GM12873 (cell line): ENCODE measurements at regions not wholly inside any gene's neighbourhood (a gene's known extent, or its start where the extent isn't known, plus 50 kb on each side); places are given as distances from the start of the nearest gene placed in this dataset.

Experiments used
- TF ChIP-seq, protein P1 (sequence below): IDR thresholded peaks from 2 replicates; pipeline ENCODE4 v1.5.1; 2012; ENCODE audit warnings: low read depth, mild to moderate bottlenecking, moderate library complexity, low read length, control low read depth; ENCODE audit not compliant: insufficient read depth; ENCODE audit errors: missing control alignments

DNA sequence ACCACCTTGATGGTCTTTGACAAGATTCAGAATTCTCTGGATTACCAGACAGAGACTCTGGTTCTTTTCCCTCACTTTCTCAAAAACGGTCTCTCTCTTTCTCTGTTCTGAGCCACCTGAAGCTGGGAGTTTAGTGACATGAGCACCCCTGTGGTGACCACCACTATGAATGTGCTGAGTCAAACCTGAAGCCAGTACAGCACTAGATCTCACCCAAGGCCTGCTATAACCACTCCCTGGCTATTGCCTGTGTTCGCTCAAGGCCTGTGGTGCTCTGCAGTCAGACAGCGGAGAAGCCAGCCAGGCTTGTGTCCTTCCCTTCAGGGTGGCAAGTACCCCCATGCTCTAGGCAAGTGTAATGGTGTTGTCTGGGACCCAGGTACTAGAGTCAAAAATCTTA is 828.9 kb upstream of the NXPH2 start:
- TF ChIP-seq, protein P1, sequence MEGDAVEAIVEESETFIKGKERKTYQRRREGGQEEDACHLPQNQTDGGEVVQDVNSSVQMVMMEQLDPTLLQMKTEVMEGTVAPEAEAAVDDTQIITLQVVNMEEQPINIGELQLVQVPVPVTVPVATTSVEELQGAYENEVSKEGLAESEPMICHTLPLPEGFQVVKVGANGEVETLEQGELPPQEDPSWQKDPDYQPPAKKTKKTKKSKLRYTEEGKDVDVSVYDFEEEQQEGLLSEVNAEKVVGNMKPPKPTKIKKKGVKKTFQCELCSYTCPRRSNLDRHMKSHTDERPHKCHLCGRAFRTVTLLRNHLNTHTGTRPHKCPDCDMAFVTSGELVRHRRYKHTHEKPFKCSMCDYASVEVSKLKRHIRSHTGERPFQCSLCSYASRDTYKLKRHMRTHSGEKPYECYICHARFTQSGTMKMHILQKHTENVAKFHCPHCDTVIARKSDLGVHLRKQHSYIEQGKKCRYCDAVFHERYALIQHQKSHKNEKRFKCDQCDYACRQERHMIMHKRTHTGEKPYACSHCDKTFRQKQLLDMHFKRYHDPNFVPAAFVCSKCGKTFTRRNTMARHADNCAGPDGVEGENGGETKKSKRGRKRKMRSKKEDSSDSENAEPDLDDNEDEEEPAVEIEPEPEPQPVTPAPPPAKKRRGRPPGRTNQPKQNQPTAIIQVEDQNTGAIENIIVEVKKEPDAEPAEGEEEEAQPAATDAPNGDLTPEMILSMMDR, result no peak

DNA sequence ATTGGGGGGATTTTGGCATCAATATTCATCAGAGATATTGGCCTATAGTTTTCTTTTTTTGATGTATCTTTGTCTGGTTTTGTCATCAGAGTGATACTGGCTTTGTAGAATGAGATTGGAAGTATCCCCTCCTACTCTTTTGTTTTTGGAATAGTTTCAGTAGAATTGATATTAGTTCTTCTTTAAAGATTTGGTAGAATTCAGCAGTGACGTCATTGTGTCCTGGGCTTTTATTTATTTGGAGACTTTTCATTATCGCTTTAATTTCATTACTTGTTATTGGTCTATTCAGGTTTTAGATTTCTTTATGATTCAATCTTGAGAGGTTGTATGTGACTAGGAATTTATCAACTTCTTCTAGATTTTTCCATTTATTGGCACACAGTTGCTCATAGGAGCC is 825.5 kb upstream of the NXPH2 start:
- TF ChIP-seq, protein P1, result no peak

DNA sequence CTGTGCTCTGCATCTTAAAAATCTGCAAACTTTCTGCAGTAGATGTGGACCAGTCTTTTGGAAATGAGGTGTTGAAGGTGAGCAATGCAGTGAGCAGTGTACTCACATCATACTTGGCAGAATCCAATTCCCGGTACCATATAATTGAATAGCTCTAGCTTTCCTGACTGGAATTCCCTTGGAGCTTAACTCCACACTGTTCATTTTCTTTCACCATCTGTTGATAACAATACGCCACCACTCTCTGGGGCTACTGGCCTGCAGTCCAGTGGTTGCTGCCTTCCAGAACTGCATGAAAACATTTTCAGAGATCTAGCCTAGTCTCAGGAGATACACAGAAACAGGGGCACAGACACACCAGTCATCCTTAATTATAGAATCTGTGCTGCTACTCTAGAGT is 820.0 kb upstream of the NXPH2 start:
- TF ChIP-seq, protein P1, result no peak

DNA sequence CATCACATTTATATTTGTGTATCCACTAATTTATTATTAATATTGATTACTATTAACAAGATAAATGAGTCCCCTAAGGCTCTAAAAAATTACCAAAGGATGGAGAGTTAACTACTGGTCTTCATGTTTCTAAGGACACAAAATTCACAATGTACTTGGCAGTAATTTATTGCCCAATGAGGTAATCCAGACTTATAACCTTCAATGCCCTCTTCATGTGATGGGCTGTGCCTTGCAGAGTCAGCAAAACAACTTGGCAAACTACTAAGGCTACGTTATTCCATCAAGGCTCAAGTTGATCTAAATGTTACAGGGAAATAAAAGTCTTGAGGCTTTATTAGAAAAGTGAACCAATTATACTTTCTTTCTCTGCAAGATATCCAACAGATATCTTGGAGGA is 804.9 kb upstream of the NXPH2 start:
- TF ChIP-seq, protein P1, result no peak

DNA sequence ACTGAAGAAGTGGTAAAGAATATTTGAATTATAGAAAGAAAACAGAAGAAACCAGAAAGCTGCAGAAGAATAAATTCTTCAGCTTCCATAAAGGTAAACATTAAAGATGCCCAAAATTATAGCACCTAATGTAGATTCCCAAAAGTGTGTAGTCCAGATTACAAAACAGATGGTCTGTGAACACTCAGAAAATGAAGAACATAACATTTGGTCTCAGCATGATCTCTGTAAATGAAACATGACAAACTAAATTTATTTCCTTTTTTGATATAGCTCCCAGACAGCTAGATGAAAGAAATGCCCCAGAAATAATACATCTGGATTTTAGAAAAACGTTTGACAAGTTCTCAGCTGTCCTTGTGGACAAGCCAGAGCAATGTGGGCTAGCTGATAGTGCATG is 794.2 kb upstream of the NXPH2 start:
- TF ChIP-seq, protein P1, result no peak

DNA sequence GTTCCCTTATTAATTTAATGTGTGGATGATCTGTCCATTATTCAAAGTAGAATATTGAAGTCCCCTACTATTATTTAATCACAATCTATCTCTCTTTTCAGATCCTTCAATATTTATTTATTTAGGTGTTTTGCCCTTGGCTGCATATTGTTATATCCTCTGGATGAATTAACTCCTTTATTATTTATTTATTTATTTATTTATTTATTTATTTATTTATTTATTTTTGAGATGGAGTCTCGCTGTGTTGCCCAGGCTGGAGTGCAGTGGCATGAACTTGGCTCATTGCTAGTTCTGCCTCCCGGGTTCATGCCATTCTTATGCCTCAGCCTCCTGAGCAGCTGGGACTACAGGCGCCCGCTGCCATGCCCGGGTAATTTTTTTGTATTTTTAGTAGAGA is 776.6 kb upstream of the NXPH2 start:
- TF ChIP-seq, protein P1, result no peak

DNA sequence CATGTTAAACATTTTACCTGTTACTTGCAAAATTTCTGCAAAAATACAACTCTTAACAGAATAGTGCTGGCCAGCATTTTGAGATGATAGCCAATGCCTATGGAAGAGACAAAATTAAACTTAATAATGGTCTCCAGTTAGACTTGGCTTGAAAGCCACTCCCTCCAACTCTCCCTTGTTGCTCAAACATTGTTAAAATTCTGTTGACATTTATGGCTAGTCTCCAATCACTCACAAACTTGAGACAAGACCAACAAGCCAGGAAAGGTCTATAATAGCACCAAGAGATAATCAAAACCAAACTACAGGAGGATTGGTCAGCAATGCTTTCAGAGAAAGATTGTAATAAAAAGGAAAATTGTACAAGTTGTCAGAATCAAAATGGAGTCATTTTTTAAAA is 770.7 kb upstream of the NXPH2 start:
- TF ChIP-seq, protein P1, result no peak
